VCaP (cell line): ENCODE measurements at regions not wholly inside any gene's neighbourhood (a gene's known extent, or its start where the extent isn't known, plus 50 kb on each side); places are given as distances from the start of the nearest gene placed in this dataset.

ENCODE experiments used
- H3K27ac ChIP-seq: fragments of 450-650 bp; 2 replicates; pipeline ENCODE4 v1.5.1; 2017
- CTCF ChIP-seq: fragments of 450-650 bp; conservative IDR thresholded peaks from 2 replicates; pipeline ENCODE4 v1.5.1; 2017; ENCODE audit warnings: mild to moderate bottlenecking, moderate library complexity

- no peak overlapping the region for H3K27ac ChIP-seq
- no peak for TF ChIP-seq CTCF
These were observed 182.1 kb upstream of the TET2 start for GRCh38 chr4:104964410-104965175.

GRCh38 chr4:104966349-104967033 lies 180.2 kb upstream of the TET2 start:
- no peak for TF ChIP-seq CTCF
- peak overlapping the region; percentile 81 for H3K27ac ChIP-seq

DNA sequence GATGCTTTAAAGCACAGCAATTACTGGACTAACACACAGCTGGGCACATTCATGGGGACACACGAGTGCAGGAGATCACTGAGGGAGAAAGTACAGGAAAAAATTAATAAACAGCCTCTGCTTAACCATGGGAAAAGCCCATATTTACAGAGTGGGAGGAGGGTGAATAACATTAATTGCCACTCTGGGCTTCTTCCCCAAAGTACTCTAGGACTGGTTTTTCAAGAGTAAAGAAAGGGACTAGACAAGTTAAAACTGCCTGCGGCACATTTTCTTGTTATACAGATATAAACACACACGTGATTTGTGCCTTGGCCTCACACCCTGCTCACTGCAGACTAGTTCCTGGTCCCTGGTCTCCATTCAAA lies 179.7 kb upstream of the TET2 start:
- peak overlapping the region; percentile 81 for H3K27ac ChIP-seq
- TF ChIP-seq CTCF = no peak

DNA sequence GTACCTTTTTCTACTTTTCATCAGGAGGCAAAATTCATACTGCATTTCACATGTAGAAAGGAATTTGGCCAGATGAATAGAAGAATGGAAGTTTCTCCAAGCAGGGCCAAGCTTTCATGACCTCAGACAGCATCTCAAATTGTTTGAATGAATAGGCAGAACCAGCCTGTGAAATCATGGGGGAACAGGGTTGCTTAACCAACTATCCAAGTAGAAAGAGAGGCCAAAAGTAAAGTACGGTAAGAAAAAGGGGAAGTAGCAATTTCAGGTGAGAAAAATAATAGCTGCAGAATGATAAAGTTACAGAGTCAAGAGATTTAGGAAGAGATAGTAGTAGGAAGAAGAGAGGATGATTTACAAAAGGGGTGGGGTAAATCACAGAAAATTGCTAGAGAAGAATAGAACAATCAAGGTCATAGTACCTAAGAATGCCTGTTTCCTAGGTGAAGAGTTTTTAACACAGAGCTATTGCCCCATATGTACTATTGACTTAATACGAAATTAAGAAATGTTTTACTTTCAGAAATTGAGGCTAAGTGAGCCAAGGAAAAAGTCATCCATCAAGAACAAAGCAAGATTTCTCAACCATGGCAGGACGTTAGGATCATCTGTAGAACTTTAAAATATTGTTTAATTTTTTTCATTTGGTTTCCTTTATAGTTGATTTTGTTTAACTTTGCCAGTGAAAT lies 177.1 kb upstream of the TET2 start:
- H3K27ac ChIP-seq = no peak overlapping the region
- no peak for TF ChIP-seq CTCF

GRCh38 chr4:104971462-104971861 lies 175.2 kb upstream of the TET2 start:
- H3K27ac ChIP-seq = no peak overlapping the region
- no peak for TF ChIP-seq CTCF

DNA sequence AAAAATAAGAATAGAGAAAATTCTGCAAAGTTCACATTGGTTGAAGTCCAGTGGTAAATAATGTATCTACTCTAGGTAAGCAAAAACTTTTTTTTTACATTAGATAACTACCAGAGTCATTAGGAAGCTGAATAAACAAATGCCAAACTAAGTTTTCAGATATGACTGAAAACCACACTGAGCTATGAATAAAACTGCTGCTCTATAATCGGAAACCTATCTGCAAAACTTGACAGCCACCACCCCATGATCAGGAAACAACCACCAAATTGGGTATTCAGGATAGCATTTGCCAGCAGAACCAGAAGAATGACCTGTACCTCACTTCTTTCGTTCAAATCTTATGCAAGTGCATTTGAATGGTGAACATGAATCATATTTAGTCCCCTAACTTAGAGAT lies 173.0 kb upstream of the TET2 start:
- no peak overlapping the region for H3K27ac ChIP-seq
- TF ChIP-seq CTCF = no peak

- H3K27ac ChIP-seq = no peak overlapping the region
- TF ChIP-seq CTCF = no peak
These were observed 171.1 kb upstream of the TET2 start for GRCh38 chr4:104975617-104976016.
